ENCODE measurements at regions not wholly inside any gene's neighbourhood (a gene's known extent, or its start where the extent isn't known, plus 50 kb on each side); places are given as distances from the start of the nearest gene placed in this dataset.
"Not testable (repeated sequence)": the region's sequence is repeated elsewhere in the genome, so short reads cannot be mapped to it uniquely, and the experiment has no call there.

DNA sequence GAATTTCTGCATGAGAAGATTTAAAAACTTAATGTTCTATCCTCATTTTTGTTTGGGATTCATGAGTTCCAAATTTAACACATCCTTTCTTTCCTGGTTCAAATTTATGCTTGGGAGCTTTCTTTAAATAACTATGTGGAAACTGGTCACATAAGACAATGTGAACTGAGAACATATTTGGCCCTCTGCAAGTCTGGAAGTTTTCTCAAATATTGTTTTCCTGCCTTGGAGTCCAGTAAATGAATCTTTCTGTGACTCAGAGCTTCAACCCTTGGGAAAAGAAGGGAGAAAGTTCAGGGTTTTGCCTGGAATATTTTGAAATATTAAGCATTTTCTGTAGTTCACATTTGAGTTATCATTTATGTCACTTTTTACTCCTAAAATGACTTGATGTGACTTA, 559.0 kb upstream of the NRP1 start:
- no peak for DNase-seq

DNA sequence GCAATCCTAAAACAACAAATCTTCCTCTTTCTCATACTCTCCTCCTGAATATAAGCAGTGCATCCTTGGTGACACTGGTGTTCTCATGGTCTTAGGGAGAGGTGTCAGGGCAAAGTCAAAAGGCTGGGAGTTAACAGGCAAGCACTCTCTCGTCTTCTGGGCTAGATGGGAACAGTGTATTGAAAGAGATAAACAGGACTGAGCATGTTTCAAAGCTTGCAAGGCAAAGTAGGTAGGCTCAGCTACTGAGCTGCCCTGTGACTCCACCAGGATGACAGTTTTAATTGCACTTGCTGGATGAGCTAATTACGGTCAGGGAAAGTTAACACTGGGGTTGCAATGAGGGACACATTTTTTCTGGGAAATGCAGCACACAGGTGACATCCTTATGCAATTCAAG, 554.9 kb upstream of the NRP1 start:
- DNase-seq, result no peak

DNA sequence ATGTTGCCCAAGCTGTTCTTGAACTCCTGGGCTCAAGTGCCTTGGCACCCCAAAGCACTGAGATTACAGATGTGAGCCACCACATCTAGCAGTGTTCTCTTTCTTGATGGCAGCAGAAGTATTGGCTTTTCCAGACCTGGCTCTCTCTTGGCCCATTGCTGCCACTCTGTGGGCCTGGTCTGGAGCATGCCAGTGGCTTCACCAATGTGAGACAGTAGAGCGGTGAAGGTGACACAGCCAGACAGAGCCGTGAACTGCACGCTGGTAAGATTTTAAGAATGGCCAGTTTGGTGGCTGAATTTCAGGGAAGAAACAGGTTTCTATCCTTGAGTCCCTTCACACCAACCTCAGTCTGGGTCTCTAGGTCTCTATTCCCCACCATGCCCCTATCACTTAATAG, 552.7 kb upstream of the NRP1 start:
- no peak for DNase-seq

DNA sequence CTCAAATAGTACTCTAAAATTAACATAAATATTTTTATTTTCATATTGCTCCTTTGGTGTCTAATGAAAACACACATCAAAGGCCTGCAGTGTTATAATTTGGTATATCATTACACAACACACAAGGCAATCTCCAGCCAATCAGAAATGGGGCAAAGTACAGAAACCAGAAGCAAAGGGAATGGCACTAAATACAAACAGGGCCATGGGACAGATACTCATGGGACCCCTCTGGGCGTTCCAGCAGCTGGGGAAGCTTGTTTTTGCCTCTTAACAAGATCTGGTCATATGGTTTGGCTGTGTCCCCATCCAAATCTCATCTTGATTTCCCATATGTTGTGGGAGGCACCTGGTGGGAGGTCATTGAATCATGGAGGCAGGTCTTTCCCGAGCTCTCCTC, 551.8 kb upstream of the NRP1 start:
- DNase-seq, result no peak

DNA sequence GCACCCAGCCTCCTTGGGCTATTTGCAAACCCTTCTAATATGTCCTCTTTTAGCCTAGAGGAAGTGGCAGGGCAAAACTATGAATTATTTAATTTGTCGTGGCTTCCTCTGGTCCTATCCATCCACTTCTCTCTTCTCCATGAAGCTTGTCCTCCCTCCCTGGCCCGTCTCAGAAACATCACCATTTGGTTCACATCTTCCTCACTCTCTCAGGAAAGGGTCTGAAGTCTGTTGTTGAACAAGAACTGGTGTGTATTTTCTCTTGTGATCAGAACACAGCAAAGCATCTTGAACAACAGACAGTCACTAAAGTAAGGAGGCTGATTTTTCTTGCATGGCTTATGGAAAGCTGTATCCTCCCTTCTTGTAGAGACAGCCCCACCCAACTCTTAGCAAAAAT, 550.1 kb upstream of the NRP1 start:
- no peak for DNase-seq

DNA sequence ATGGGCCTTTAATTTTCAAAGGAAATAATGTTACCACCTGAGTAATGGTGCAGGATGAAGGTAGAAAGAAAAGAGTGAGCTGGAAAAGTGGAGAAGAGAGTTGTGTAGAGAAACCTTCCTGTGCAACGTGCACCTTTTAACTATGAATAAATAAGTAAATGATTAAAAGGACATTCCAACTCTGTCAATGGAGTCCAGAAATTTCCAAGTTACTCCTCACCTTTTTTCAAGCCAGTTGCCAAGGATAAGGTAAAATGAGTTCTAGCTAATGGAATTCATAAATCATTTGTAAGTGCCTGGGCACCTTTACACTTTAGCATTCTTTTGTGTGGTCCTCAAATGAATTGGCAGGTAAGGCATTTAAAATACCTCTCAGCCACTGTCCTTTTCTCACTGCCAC, 549.4 kb upstream of the NRP1 start:
- DNase-seq, result no peak

DNA sequence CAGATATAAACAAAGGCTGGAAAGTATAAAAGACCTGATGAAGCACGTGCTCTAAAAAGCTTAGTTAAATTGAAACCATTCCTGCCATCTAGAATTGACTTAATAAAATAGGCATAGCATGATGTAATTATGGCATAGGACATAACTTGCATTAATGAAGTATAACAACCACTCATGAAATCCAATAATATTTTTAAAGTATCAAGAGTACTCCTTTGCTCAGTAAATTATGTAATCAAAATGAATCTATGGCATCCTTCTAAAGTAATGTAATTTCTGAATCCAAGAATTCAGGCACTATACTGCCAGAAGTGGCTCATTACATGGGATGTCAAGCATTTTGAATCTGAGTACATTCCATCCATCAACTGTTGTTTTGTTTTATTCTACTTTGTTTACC, 548.5 kb upstream of the NRP1 start:
- no peak for DNase-seq

DNA sequence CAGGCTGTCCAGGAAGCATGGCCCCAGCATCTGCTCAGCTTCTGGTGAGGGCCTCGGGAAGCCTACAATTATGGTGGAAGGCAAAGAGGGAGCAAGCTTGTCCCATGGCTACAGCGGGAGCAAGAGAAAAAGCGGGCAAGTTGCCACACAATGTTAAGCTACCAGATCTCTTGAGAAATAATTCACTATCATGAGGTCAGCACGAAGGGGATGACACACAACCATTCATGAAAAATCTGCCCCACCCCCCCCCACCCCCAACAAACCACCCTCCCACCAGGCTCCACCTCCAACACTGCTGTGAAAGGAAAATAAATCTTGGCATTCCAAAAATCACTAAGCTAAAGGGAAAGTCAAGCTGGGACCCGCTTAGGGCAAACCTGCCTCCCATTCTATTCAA, 545.8 kb upstream of the NRP1 start:
- DNase-seq, result no peak

DNA sequence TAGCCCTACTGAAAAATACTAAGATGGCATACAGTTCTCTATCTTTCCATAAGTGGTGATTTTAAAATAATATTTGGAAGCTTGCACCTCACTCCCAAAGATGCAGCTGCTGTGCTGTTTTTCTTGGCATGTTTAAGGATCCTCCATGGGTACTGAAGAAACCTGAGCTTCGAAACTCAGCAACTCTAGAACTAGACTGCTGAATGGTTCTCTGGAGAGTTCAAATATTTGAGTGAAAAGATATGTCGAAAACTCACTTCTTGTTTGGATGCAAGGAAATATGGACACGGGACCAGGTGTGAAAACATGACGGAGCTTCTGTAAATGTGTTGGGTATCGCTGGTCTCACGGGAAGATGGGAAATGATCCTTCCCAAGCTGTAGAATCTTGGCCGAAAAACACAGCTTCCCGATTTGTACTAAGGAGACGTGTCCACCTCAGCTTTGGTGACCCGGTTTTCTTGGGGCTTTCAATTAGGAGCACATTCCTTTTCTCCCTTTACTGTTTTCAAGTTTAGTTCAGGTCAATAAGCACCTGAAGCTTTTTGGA, 543.8 kb upstream of the NRP1 start:
- DNase-seq, result no peak

DNA sequence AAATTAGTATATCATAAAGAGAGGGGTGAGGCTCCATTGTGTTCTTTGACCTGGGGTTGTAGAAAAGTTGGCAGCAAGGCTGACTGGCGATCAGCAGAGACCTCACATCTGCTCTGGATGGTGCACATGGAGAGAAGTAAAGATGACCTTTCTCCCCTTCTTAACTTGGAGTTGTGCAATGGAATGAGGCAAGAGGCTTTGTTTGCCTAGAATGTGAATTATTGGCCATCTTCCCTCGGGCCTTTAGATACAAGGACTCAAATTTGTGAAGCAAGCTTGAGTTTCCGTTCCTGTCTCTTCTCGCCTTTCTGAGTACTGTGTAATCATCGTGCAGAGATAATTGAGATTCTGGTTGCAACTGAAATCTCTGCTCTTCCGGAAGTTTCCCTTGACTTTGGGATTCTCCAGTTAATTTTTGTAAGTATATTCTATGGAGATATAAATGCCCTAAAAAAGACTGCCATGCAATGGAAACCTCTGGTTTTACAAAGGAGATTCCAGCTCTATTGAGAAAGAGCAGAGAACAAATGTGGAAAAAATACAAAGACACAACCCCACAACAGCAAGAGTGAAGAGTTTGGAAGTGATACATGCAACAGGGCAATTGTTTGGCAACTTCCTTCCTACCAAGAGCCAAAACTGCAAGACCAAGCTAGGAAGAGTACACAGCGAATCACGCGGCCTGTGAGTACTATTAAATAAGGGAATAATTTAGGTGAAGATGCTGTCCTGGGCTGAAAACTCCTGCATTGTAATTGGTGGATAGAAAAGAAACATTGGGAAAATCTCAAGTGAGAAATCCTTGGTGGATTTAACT, 542.3 kb upstream of the NRP1 start:
- DNase-seq, result no peak

DNA sequence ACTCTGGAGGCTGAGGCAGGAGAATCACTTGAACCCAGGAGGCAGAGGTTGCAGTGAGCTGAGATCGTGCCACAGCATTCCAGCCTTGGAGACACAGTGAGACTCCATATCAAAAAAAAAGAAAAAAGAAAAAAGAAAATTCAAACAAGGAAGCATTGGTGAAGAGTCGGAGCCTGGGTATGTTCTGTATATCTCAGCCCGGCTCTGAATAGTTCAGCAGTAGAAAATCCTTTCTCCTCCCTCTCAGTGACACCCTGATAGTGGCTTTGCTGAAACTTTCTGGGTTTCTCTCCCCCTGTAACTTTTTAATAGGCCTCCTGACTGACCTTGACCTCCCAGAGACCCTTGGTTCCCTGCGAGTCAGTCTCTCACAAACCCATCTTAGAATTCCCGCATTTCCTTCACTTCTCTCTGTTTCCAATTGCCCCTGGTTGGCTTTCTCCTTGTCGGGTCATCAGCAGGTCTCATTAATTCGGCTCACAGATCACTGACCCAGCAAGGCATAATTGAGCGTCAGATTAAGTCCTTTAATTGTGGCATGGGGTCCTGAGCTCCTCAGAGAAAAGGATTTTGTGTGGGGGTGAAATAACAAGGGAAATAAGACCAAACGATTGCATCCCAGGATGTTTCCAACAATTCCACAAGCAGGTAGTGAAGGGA, 541.6 kb upstream of the NRP1 start:
- no peak for DNase-seq

DNA sequence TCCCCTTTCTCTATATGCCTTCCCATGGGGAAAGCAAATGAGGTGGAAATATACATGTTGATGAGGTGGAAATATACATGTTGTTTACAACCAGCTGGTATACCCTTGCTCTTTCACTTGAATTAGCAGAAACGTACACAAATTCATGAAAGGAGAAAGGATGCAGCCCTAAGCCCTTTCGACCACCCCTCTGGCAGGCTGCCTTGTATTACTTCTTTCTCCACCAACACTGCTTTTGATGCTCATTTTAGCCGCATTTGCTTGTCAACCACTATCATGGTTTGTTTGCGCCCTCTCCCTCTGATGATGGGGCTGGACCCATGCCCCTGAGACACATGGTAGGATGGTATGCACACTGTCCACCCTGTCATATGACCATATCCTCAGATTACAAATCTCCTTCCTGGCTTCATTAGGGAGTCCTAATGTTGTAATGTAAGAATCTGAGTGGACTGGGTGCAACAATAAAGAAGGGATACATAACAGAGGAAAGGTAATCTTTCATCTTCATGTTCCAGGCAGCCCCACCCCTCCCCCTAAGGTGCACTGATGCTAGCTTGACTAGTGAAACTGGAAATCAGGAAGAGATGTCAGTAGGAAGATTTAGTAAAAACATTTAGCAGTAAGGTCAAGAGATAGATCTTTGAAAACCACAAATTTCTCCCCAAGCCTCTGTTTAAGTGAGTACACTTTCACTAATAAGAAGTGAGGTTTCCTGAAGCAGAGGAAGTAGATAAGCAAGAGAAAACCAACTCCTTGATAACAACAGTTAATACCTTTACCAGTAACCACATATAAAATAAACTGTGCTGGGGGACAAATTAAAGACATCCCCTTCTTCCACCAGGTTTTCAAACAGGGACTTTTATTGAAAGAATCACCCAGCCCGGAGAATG, 536.8 kb upstream of the NRP1 start:
- DNase-seq, result no peak

DNA sequence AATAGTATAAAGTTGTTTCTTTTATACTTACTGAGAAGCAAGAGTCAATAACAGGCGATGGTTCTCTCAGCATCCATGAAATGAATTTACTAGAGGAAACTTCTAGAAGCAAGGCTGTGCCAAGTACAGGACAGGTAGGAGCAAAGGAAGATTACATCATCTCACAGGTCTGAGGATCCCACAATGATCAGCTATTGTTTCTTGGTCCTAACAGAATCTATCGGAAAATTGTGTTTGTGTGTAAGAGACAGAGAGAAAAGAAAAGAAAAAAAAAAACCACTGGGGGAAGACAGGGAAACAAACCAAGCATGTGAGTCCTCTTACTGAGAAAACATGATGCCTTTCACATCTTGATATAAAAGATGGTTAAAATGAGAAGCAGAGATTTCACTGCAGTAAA, 535.0 kb upstream of the NRP1 start:
- no peak for DNase-seq

DNA sequence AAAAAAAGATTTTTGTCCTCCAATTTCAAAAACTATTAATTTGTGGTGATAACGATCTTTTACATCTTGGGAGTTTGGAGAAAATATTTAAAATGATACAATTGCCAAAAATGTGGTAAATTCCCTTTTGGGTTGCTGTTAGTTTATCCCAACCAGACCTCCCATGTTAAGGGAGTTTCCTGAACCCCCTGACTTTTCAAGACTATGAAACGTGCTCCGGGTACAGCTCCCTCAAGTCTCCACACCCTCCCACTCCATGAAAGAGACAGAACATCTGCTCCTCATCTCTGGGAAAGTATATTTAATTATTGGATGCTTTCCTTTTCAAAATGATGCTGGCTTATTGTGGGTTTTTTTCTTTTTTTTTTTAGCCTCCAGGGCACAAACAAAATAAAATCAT, 534.6 kb upstream of the NRP1 start:
- no peak for DNase-seq

DNA sequence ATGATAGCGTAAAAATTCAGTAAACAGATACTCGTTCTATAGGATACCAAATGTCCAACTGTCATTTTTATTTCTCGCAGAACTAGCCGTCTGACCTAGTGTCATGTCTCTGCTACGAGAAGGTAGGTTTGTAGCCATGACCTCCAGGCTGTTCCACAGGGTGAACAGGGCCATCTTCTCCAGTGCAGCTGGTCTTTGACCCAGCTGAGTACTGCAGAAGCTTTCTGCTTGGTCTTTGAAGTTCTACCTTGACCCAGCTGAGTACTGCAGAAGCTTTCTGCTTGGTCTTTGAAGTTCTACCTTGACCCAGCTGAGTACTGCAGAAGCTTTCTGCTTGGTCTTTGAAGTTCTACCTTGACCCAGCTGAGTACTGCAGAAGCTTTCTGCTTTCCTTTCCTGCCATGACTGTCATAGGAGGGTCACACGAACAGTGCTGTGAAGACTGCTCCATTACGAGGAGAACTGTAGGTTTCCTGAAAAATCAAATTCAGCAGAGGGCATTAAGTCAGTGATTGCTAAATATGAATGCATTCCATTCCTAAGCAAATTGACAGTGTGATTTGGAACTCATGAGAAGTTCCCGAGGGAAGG, 532.8 kb upstream of the NRP1 start:
- not testable (repeated sequence) for DNase-seq

DNA sequence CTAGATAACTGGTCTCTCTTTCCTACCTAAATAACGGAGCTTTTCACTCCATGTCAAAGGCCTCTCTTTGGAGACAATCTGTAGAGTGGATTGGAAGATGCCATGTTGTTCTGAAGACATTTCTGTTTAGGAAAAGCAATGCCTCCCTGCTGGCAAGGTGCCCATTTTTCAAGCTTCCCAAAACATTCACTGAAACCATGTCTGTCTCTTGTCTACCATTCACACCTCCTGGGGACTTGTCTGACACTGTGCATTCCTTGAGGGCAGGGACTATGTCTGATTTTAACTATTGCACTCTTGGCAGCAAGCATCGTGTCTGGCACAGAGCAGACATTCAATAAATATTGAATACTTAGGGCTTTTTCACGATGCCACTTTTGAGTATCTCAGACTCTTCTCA, 528.9 kb upstream of the NRP1 start:
- DNase-seq, result no peak

DNA sequence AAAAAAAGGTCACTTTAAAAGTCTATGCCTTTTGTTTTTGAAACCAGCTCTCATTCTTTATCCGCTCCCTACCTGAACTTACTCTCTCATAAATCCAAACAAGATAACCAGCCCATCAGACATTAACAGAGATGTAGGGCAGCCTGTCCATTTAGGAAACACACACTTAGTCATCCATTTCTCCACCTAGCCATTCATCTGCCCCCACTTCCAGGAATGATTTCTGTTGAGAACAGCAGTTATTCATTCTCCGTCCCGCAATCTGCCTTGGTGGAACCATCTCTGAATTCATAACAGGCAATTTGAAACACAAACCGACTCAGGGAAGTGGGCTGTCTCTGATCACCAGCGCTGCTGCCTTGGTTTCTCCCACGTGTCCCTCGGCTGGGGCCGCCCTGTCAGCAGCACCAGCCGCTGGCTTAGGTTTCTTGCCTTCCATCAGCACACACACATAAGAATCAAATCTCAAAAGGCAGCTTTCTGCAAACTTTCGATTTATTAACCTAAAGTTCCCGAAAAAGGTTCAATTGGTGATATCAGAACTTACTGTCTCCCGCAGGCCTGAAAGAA, 528.2 kb upstream of the NRP1 start:
- no peak for DNase-seq

DNA sequence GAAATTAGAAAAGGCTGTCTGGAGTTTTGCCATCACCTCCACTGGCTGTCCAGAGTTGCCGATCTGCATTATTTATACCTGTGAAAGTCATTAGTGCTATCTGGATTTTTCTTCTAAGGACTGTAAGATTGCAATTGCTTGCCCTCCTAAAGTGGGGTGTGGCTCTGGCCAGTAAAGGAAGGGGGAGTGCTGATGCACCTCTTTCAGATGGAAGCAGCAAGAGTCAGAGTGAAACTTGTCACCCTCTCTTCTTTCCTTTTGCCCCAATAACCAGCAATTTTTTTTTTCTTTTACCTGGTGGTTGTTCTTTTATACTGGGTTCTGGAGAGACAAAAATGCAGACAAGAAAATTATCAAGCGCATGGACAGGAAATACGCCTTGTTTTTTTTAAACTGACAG, 527.4 kb upstream of the NRP1 start:
- no peak for DNase-seq

DNA sequence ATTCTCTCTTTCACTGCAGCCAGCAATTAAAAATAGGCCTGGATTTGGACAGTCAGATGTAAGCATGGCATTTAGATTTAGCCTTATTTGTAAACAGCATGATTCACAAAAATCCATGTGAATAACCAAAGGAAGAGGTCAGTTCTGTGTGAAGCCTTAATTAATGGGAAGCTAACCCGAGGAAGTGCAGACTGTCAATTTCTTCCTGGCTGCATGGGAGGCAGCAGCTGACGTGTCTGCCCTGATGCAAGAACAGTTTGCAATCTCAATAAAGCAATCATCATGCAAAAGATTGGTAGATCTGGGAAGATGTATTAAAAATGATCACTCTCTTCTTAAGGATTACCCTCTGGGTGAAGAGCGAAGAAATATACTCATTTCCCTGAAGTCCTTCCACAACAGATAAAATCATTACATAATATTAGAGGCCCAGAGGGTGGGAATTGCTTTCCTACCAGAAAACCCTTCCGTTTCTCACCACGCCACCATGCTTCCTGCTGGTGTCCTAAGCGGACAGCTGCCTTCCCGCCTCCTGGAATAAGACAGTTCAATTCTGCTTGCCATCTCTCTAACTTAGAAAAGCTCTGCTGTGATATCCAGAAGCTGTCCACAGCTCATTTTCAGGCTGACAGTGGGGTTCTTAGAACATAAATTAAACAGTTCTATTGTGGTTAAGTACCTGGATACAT, 526.7 kb upstream of the NRP1 start:
- DNase-seq, result no peak

DNA sequence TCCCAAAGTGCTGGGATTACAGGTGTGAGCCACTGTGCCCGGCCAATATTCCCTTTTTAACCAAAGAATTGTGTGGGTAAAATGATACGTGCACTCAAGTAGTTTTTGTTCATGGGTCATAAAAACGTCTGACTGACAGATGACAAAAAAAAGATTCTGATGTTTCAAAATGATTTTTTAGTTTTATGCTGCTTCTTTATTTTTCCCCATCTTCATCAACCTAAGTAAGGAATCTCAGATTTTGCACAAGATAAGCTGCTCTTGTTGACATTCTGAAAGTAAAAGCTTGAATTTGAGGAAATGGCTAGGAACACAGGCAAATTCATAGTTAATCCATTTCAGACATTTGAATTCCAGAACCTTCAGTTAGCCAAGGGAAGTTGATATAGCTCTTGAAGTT, 526.1 kb upstream of the NRP1 start:
- DNase-seq, result no peak

DNA sequence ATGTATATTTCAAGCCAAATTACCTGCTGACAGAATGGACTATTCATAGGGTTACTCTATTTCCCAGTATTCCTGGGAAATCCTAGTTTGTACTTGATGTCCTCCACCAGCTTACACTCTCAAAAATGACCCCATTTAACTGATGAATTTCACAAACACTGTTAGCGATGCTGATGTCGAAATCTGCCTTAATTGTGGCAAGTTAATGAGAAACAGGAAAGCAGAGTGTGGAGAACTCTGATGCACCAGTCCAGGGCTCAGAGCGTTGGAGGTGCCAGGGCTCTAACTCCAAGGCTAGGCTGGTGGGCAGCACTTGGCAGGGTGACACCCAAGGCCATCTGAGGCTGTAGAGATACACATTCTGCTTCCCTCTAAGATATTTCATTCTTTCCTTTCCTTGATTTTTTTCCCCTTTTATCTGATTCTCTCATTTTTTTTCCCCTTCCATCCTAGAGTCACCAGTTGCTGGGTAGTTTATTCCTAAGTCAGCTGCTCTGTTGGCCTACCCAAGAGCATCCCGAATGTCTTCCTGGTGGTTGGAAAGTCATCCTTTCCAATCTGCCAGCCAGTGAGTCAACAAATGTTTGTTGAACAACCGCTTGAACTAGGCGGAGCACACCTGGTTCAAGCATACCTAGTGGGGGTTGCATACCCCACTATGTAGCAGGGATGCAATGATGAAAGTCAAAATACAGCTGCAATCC, 525.0 kb upstream of the NRP1 start:
- DNase-seq, result no peak

All from NCI-H446 (cell line).